ENCODE measurements at regions not wholly inside any gene's neighbourhood (a gene's known extent, or its start where the extent isn't known, plus 50 kb on each side); places are given as distances from the start of the nearest gene placed in this dataset.

- DNase-seq = no peak
These were observed 68.5 kb downstream of the MYCN start for GRCh38 chr2:16008856-16009255.

- DNase-seq = no peak
These were observed 68.0 kb downstream of the MYCN start for GRCh38 chr2:16008331-16008850.

- DNase-seq = no peak
These were observed 67.0 kb downstream of the MYCN start for GRCh38 chr2:16007167-16007934.

GRCh38 chr2:16006537-16007166, 66.3 kb downstream of the MYCN start:
- no peak for DNase-seq

- no peak for DNase-seq
These were observed 65.6 kb downstream of the MYCN start for GRCh38 chr2:16005816-16006536.

- no peak for DNase-seq
These were observed 65.0 kb downstream of the MYCN start for GRCh38 chr2:16005389-16005788.

GRCh38 chr2:16003809-16004208, 63.5 kb downstream of the MYCN start:
- DNase-seq = no peak

GRCh38 chr2:16003152-16003551, 62.8 kb downstream of the MYCN start:
- DNase-seq = no peak

- DNase-seq = no peak
These were observed 62.2 kb downstream of the MYCN start for GRCh38 chr2:16002575-16002974.

- DNase-seq = no peak
These were observed 61.8 kb downstream of the MYCN start for GRCh38 chr2:16002144-16002543.

- no peak for DNase-seq
These were observed 60.3 kb downstream of the MYCN start for GRCh38 chr2:16000642-16001041.

GRCh38 chr2:15999596-16000469, 59.5 kb downstream of the MYCN start:
- DNase-seq = no peak

- no peak for DNase-seq
These were observed 57.5 kb downstream of the MYCN start for GRCh38 chr2:15997728-15998280.

- no peak for DNase-seq
These were observed 56.4 kb downstream of the MYCN start for GRCh38 chr2:15996536-15997423.
